ENCODE measurements at regions not wholly inside any gene's neighbourhood (a gene's known extent, or its start where the extent isn't known, plus 50 kb on each side); places are given as distances from the start of the nearest gene placed in this dataset.
"Not testable (repeated sequence)": the region's sequence is repeated elsewhere in the genome, so short reads cannot be mapped to it uniquely, and the experiment has no call there.

GRCh38 chr2:240191001-240191400, 50.5 kb upstream of the OTOS start:
- no peak overlapping the region for H3K27ac Mint-ChIP-seq (ENCODE audit: unreplicated experiment)
- no peak overlapping the region for H3K4me3 Mint-ChIP-seq (ENCODE audit: unreplicated experiment)
- H3K36me3 Mint-ChIP-seq (ENCODE audit: low read depth, unreplicated experiment): no peaks in the 10 kb centered on the region
- H3K9me3 Mint-ChIP-seq (ENCODE audit: unreplicated experiment): peaks cover 6% of the 10 kb centered on the region
- TF ChIP-seq, protein P1, sequence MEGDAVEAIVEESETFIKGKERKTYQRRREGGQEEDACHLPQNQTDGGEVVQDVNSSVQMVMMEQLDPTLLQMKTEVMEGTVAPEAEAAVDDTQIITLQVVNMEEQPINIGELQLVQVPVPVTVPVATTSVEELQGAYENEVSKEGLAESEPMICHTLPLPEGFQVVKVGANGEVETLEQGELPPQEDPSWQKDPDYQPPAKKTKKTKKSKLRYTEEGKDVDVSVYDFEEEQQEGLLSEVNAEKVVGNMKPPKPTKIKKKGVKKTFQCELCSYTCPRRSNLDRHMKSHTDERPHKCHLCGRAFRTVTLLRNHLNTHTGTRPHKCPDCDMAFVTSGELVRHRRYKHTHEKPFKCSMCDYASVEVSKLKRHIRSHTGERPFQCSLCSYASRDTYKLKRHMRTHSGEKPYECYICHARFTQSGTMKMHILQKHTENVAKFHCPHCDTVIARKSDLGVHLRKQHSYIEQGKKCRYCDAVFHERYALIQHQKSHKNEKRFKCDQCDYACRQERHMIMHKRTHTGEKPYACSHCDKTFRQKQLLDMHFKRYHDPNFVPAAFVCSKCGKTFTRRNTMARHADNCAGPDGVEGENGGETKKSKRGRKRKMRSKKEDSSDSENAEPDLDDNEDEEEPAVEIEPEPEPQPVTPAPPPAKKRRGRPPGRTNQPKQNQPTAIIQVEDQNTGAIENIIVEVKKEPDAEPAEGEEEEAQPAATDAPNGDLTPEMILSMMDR (IDR thresholded peaks at IDR 0.05; ENCODE audit: unreplicated experiment): no peak
- peaks cover 6% of the 10 kb centered on the region for H3K27me3 Mint-ChIP-seq (ENCODE audit: unreplicated experiment)
- H3K4me1 Mint-ChIP-seq (ENCODE audit: unreplicated experiment): no peaks in the 10 kb centered on the region
- DNase-seq (ENCODE audit: low spot score): no peak

- Mint-ChIP-seq H3K4me1 (ENCODE audit: unreplicated experiment) (no peaks in the 10 kb centered on the region), H3K9me3 (ENCODE audit: unreplicated experiment) (peaks cover 6% of the 10 kb centered on the region), H3K27ac (ENCODE audit: unreplicated experiment) (no peak overlapping the region), H3K4me3 (ENCODE audit: unreplicated experiment) (no peak overlapping the region), H3K27me3 (ENCODE audit: unreplicated experiment) (peaks cover 6% of the 10 kb centered on the region), H3K36me3 (ENCODE audit: low read depth, unreplicated experiment) (peaks cover 4% of the 10 kb centered on the region)
- TF ChIP-seq, protein P1 (IDR thresholded peaks at IDR 0.05; ENCODE audit: unreplicated experiment): no peak
- DNase-seq (ENCODE audit: low spot score): no peak
Observed at GRCh38 chr2:240192661-240193060, 52.2 kb upstream of the OTOS start.

DNA sequence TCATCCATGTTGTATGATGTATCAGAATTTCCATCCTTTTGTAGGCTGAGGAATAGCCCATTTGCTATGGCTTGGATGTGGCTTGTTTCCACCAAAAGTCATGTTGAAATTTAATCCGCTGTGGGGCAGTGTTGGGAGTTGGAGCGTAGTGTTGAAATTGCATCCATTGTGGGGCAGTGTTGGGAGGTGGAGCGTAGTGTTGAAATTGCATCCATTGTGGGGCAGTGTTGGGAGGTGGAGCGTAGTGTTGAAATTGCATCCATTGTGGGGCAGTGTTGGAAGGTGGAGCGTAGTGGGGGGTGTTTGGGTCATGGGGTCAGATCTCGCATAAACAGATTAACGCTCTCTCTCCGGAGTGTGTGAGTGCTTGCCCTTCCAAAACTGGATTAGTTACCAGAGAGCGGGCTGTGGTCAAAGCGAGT, 53.9 kb upstream of the OTOS start:
- H3K36me3 Mint-ChIP-seq (ENCODE audit: low read depth, unreplicated experiment); H3K9me3 Mint-ChIP-seq (ENCODE audit: unreplicated experiment); H3K27ac Mint-ChIP-seq (ENCODE audit: unreplicated experiment); H3K27me3 Mint-ChIP-seq (ENCODE audit: unreplicated experiment); H3K4me3 Mint-ChIP-seq (ENCODE audit: unreplicated experiment); DNase-seq (ENCODE audit: low spot score); H3K4me1 Mint-ChIP-seq (ENCODE audit: unreplicated experiment): not testable (repeated sequence)

DNA sequence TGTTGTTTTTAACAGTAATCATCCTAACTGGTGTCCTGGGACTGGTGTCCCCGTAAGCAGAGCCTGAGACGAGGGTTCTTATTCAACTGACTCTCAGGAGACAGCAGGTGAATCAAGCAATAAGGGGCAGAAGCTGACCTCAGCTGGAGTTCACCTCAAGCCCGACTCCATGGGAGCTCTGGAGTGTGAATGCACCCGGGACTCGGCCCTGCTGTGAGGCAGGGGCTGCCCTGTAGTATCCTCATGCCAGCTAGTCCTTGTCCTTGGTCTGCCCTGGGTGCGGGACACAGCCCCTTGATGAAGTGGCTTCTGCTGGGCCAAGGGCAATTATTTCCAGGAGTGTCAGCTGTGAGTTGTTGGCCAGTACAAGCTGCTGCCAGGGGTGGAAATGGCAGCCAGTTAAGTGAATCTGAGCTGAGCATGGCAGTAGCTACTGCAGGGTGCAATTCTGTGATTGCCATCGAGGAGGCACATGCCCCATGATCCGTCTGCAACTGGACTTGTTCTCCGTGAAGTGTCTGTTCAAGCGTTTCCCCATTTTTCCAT, 54.9 kb upstream of the OTOS start:
- Mint-ChIP-seq H3K27me3 (ENCODE audit: unreplicated experiment) (peaks cover 6% of the 10 kb centered on the region), H3K9me3 (ENCODE audit: unreplicated experiment) (no peaks in the 10 kb centered on the region), H3K36me3 (ENCODE audit: low read depth, unreplicated experiment) (peaks cover 4% of the 10 kb centered on the region), H3K4me3 (ENCODE audit: unreplicated experiment) (no peak overlapping the region), H3K4me1 (ENCODE audit: unreplicated experiment) (no peaks in the 10 kb centered on the region), H3K27ac (ENCODE audit: unreplicated experiment) (no peak overlapping the region)
- no peak for DNase-seq (ENCODE audit: low spot score)
- TF ChIP-seq, protein P1 (IDR thresholded peaks at IDR 0.05; ENCODE audit: unreplicated experiment): no peak

DNA sequence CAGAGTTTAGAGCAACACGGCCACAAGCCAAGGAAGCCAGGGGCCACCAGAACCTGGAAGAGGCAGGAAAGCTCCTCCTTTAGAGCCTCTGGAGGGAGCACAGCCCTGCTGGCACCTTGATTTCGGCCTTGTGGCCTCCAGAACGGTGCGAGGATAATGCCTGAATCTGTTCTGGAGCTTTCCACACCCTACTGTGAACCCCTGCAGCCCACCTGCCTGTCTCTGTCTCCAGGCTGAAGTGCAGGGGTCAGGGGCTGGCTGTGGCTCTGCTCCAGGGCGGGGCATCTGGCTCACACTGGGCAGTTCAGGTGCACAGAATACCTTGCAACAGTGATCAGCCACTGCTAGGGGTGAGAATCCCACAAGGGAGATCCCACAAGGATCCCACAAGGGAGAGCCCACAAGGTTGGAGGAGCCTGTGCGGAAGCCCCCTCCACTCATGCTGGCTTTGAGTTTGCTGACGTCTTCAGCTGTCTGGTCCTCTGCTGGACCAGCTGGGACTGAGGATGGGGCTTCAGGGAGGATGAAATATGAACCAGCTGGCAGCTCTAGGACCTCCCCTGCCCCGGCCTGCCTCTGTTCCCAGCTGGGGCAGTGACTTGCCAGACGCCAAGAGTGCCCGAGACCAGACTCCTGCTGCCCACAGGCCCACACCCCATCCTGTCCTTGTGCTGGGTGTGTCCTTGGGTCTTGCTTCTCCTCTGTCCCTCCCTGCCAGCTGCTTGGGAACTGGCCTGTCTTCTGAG, 56.4 kb upstream of the OTOS start:
- H3K36me3 Mint-ChIP-seq (ENCODE audit: low read depth, unreplicated experiment): peaks cover 4% of the 10 kb centered on the region
- H3K4me3 Mint-ChIP-seq (ENCODE audit: unreplicated experiment): no peak overlapping the region
- DNase-seq (ENCODE audit: low spot score): no peak
- no peak overlapping the region for H3K27ac Mint-ChIP-seq (ENCODE audit: unreplicated experiment)
- H3K9me3 Mint-ChIP-seq (ENCODE audit: unreplicated experiment): no peaks in the 10 kb centered on the region
- peaks cover 4% of the 10 kb centered on the region for H3K27me3 Mint-ChIP-seq (ENCODE audit: unreplicated experiment)
- TF ChIP-seq, protein P1 (IDR thresholded peaks at IDR 0.05; ENCODE audit: unreplicated experiment): no peak
- H3K4me1 Mint-ChIP-seq (ENCODE audit: unreplicated experiment): no peaks in the 10 kb centered on the region
